ENCODE measurements at regions not wholly inside any gene's neighbourhood (a gene's known extent, or its start where the extent isn't known, plus 50 kb on each side); places are given as distances from the start of the nearest gene placed in this dataset.

DNA sequence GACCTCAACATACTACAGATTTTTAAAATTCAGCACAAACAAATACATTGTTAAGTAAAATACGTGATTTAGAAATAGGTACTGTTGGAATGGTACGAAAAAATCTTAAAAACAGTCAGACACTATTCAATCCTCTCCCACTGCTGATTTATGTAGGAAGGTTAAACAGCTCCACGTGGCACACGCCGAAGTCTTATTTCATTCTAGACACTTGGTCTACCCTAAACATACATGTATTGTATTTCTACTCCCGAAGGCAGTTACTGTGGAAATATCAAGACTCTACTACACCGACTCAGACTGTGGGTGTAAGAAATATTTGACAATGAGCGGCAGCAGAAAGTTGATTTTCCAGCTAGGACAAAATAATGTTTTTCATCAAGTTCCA is 130.6 kb downstream of the MPP7 start:
- Histone ChIP-seq H3K4me1 (peaks cover 10 to 24% (median 18%) of the 10 kb centered on the region in 4 donors), H3K27ac (replicated peaks in 1 of 4) (peak overlapping the region in 3 of 4 donors; percentile 48 to 68 (median 66)), H3K27me3 (no peaks in the 10 kb centered on the region), H3K4me3 (no peak overlapping the region), H3K9me3 (no peaks in the 10 kb centered on the region), H3K36me3 (no peaks in the 10 kb centered on the region)
- intact Hi-C loops (cut with DNase I): loop anchor here (10.0 kb wide), 1 partner anchor 617 kb away; no protein-coding TSS in a partner anchor
- TF ChIP-seq POLR2A (IDR thresholded peaks at IDR 0.05; ENCODE audit: low read depth) (no peak), POLR2AphosphoS5 (IDR thresholded peaks at IDR 0.05) (no peak), EP300 (IDR thresholded peaks at IDR 0.05) (no peak)
- TF ChIP-seq, protein P1, sequence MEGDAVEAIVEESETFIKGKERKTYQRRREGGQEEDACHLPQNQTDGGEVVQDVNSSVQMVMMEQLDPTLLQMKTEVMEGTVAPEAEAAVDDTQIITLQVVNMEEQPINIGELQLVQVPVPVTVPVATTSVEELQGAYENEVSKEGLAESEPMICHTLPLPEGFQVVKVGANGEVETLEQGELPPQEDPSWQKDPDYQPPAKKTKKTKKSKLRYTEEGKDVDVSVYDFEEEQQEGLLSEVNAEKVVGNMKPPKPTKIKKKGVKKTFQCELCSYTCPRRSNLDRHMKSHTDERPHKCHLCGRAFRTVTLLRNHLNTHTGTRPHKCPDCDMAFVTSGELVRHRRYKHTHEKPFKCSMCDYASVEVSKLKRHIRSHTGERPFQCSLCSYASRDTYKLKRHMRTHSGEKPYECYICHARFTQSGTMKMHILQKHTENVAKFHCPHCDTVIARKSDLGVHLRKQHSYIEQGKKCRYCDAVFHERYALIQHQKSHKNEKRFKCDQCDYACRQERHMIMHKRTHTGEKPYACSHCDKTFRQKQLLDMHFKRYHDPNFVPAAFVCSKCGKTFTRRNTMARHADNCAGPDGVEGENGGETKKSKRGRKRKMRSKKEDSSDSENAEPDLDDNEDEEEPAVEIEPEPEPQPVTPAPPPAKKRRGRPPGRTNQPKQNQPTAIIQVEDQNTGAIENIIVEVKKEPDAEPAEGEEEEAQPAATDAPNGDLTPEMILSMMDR (IDR thresholded peaks at IDR 0.05): no peak
- DNase-seq (ENCODE audit: extremely low spot score): no peak
- 81% methylated on average over 8 of the region's 8 CpGs for WGBS

DNA sequence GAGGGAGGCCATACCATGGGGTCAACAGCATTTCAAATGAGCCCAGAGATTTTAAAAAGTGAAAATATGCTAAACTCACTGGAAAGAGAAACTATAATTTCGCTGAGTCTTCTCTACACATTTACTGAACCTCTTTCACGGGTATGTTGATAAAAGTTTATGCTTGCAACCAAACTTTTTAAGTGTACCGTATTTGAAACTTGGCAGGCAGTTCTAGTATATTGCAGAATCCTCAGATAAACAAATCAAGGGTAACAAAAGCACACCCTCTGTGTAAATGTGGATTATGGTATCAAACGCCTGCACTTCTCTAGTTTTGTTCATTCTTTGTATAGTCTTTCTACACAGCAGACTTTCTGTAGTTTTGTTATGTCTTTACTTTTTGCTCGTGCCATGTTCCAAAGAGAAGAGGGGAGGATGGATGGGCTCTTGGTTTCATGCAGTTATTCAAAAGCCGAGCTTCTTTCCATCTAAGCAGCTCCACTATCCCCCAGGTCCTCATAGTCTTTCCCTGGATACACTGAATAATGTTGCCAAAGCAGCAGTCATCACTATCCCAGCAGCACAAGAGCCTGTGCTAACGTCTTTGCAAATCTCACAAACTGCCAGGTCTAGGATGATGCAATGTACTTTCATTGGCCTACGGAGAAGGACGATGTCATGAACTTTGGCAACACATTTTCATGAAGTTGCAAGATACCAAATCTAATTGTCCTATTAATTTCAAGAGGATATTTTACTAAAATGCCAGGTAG is 131.2 kb downstream of the MPP7 start:
- TF ChIP-seq EP300 (IDR thresholded peaks at IDR 0.05) (no peak), POLR2AphosphoS5 (IDR thresholded peaks at IDR 0.05) (peak; percentile 48 to 58)
- WGBS: 43% methylated on average over 9 of the region's 9 CpGs
- intact Hi-C loops (cut with DNase I): loop anchor here (10.0 kb wide), 1 partner anchor 617 kb away; no protein-coding TSS in a partner anchor
- Histone ChIP-seq H3K27me3 (no peaks in the 10 kb centered on the region), H3K4me1 (peaks cover 10 to 24% (median 18%) of the 10 kb centered on the region in 4 donors), H3K9me3 (no peaks in the 10 kb centered on the region), H3K36me3 (no peaks in the 10 kb centered on the region), H3K4me3 (peak overlapping the region in 2 of 4 donors; percentile 11 to 15), H3K27ac (replicated peaks in 1 of 4) (peak overlapping the region; percentile 1 to 68 (median 57))
- DNase-seq (ENCODE audit: extremely low spot score): no peak

DNA sequence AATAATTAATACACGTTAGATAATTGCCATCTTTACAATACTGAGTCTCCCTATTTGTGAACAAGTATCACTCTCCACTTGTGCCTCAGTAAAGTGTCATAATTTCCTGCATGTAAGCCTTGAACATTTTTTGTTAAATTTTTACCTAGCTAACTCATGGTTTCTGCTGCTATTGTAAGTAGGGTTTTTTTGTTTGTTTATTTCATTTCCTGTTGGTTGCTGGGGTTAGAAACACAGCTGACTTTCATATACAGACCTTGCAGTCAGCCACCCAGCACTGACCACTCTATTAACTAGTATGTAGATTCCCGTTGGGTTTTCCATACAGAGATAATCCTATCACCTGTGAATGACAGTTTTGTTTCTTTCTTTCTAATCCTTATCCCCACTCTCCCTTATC is 133.3 kb downstream of the MPP7 start:
- Histone ChIP-seq H3K4me1 (peaks cover 10 to 18% (median 17%) of the 10 kb centered on the region in 4 donors), H3K27me3 (no peaks in the 10 kb centered on the region), H3K36me3 (no peaks in the 10 kb centered on the region), H3K27ac (replicated peaks in 1 of 4) (no peak overlapping the region), H3K4me3 (no peak overlapping the region), H3K9me3 (no peaks in the 10 kb centered on the region)
- intact Hi-C loops (cut with DNase I): no loop called here
- no peak for DNase-seq (ENCODE audit: extremely low spot score)
- no peak for TF ChIP-seq POLR2A (IDR thresholded peaks at IDR 0.05; ENCODE audit: low read depth)
- TF ChIP-seq, protein P1 (IDR thresholded peaks at IDR 0.05): no peak
- no peak for TF ChIP-seq POLR2AphosphoS5 (IDR thresholded peaks at IDR 0.05)
- TF ChIP-seq EP300 (IDR thresholded peaks at IDR 0.05): no peak
- 90% methylated on average over 2 of the region's 2 CpGs for WGBS

DNA sequence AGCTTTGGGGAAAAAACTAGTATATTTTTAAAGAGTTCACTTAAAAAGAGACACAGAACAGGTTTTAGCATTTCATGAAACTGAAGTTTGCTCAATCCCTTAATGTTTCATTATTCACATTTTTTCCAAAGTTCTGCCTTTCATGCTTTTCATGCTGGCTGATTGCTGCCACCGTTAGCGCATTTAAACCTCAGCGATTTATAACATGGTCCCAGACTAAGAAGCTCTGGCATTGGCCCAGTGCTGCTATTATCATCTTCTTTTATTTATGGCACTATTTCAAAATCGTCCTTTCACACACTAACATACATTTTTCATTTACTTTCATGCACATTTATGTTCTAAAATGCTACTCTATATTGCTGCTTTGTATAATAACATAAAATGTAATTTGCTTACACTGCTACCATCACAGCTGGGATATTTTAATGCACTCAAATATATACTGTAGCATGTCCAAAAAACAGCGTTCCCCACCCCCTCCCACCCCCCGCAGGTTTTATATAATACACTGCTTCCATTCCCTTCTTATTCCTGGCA is 141.9 kb downstream of the MPP7 start:
- Histone ChIP-seq H3K4me3 (no peak overlapping the region), H3K36me3 (no peaks in the 10 kb centered on the region), H3K27me3 (no peaks in the 10 kb centered on the region), H3K9me3 (no peaks in the 10 kb centered on the region), H3K4me1 (peaks cover 0 to 22% (median 13%) of the 10 kb centered on the region in 4 donors), H3K27ac (replicated peaks in 1 of 4) (no peak overlapping the region)
- intact Hi-C loops (cut with DNase I): no loop called here
- TF ChIP-seq POLR2AphosphoS5 (IDR thresholded peaks at IDR 0.05) (no peak), POLR2A (IDR thresholded peaks at IDR 0.05; ENCODE audit: low read depth) (no peak), EP300 (IDR thresholded peaks at IDR 0.05) (no peak)
- TF ChIP-seq, protein P1 (IDR thresholded peaks at IDR 0.05): no peak
- 19% methylated on average over 6 of the region's 6 CpGs for WGBS
- DNase-seq (ENCODE audit: extremely low spot score): no peak

DNA sequence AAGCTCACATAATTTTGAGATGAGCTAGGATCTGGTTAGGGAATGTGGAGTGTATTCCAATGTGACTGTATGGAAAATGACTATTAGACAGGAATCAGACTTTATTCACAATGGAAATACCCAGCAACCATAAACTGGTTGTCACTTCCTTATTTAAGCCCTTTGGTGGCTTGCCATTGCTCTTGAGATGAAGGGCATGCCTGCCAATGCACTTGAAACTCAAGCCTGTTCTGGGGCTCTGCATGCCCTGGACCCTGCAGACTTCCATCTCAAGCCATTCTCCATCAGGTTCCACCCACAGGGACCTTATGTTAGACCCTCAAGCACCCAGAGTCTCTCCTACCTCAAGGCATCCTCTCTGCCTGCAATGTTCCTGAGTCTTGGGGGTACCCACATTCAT is 145.5 kb downstream of the MPP7 start:
- no peaks in the 10 kb centered on the region for H3K36me3 ChIP-seq
- H3K4me1 ChIP-seq: peaks cover 0 to 30% (median 15%) of the 10 kb centered on the region in 4 donors
- intact Hi-C loops (cut with DNase I): no loop called here
- H3K27ac ChIP-seq (replicated peaks in 1 of 4): no peak overlapping the region
- TF ChIP-seq, protein P1 (IDR thresholded peaks at IDR 0.05): no peak
- no peak for TF ChIP-seq EP300 (IDR thresholded peaks at IDR 0.05)
- no peak for TF ChIP-seq POLR2AphosphoS5 (IDR thresholded peaks at IDR 0.05)
- TF ChIP-seq POLR2A (IDR thresholded peaks at IDR 0.05; ENCODE audit: low read depth): no peak
- H3K9me3 ChIP-seq: no peaks in the 10 kb centered on the region
- no peak overlapping the region for H3K4me3 ChIP-seq
- no peaks in the 10 kb centered on the region for H3K27me3 ChIP-seq
- no peak for DNase-seq (ENCODE audit: extremely low spot score)

Data from esophagus muscularis mucosa (tissue), 4 donors.